Transverse colon (tissue), 4 donors: ENCODE measurements at regions not wholly inside any gene's neighbourhood (a gene's known extent, or its start where the extent isn't known, plus 50 kb on each side); places are given as distances from the start of the nearest gene placed in this dataset.

Experiments used
- EP300 ChIP-seq: sonication (generic); formaldehyde crosslinking; IDR thresholded peaks from one replicate; pipeline ENCODE4 v1.6.1; 2017; ENCODE audit warnings: antibody characterized with exemption, low read depth
- POLR2A ChIP-seq: fragments of 450-650 bp; IDR thresholded peaks from one replicate; pipeline ENCODE4 v1.6.1; 2016; ENCODE audit warnings: antibody characterized with exemption, mild to moderate bottlenecking, moderate library complexity
- POLR2AphosphoS5 ChIP-seq, 3 donors: sonication (generic); formaldehyde crosslinking; IDR thresholded peaks; one replicate each; pipeline ENCODE4 v1.6.1; 2016; ENCODE audit warnings: antibody characterized with exemption in 3 of 3
- TF ChIP-seq, protein P1 (sequence below), 5 experiments: fragments of 200-600 bp in 3 of 5; fragments of 450-650 bp in 2 of 5; sonication (generic) in 3 of 5; IDR thresholded peaks; 1 replicate in 2 of 5; 2 replicates in 3 of 5; pipeline ENCODE4 v1.5.1; 2016 to 2017; ENCODE audit warnings: antibody characterized with exemption in 5 of 5, inconsistent platforms in 3 of 5, mild to moderate bottlenecking in 2 of 5, moderate library complexity in 1 of 5

DNA sequence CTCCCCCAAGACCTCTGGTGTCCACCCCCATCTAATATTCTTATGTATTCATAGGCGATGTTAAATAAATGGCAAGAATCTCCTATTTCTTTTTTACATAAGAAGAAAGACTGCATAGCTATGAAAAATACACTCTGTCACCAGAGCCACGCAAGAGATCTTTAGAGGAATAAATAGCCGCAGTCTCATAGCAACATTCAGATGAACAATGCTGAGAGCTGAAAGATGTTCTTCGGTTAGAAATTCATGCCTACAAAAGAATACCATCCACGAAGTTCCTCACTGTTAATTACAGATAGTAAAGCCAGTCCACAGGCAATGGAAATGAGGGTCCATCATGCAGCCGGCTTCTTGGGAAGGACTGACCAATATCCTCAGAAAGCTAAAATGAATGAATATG lies 76.0 kb upstream of the SOD1 start:
- TF ChIP-seq POLR2A (no peak), EP300 (no peak), POLR2AphosphoS5 (IDR thresholded peaks at IDR 0.05) (no peak)
- TF ChIP-seq, protein P1, sequence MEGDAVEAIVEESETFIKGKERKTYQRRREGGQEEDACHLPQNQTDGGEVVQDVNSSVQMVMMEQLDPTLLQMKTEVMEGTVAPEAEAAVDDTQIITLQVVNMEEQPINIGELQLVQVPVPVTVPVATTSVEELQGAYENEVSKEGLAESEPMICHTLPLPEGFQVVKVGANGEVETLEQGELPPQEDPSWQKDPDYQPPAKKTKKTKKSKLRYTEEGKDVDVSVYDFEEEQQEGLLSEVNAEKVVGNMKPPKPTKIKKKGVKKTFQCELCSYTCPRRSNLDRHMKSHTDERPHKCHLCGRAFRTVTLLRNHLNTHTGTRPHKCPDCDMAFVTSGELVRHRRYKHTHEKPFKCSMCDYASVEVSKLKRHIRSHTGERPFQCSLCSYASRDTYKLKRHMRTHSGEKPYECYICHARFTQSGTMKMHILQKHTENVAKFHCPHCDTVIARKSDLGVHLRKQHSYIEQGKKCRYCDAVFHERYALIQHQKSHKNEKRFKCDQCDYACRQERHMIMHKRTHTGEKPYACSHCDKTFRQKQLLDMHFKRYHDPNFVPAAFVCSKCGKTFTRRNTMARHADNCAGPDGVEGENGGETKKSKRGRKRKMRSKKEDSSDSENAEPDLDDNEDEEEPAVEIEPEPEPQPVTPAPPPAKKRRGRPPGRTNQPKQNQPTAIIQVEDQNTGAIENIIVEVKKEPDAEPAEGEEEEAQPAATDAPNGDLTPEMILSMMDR (IDR thresholded peaks at IDR 0.05) = no peak
